GM19043 (cell line): ENCODE measurements at regions not wholly inside any gene's neighbourhood (a gene's known extent, or its start where the extent isn't known, plus 50 kb on each side); places are given as distances from the start of the nearest gene placed in this dataset.

Experiments
- ATAC-seq: cut with Tn5 transposase; IDR thresholded peaks from one replicate; pipeline ENCODE4 v1.9.1; 2021; ENCODE audit warnings: low read depth; ENCODE audit not compliant: unreplicated experiment

GRCh38 chr6:105917038-105917695, 169.0 kb upstream of the PRDM1 start:
- no peak for ATAC-seq

GRCh38 chr6:105911106-105911629, 175.0 kb upstream of the PRDM1 start:
- no peak for ATAC-seq

- no peak for ATAC-seq
Measured at GRCh38 chr6:105909106-105909505, 177.0 kb upstream of the PRDM1 start.

DNA sequence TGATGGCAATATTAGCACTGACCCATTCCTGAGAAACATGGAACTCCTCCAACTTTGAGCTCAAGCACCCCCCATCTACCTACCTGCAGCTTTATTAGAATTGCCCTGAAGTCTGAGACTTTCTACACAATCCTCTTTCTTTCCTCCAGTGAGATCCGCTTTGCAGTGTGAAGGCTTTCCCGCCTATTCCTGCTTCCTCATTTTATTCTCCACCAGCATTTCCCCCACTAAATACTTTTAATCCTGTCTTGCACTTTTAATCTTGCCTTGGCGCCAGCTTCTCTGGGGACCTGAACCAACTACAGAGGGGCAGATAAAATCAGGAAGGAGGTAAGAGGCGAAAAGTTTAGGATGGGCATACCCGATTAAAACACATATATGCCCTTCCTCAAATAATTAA, 178.1 kb upstream of the PRDM1 start:
- no peak for ATAC-seq

DNA sequence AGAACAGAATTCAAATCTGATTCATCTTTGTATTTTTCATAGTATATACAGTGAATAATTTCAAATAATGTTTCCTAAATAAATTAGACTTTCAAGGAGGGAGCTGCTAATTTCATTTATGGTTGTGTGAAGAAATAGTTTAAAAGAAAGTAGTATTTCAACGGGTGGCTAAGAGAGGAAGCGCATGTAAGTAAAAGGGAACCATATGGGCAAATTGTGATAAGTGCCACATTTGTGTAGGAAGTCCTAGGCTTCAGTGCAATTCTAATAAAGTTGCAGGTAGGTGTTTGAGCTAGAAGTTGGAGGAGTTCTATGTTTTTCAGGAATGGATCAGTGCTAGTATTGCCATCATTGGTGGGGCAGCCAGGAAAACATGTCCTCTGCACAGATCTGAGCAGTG, 178.8 kb upstream of the PRDM1 start:
- ATAC-seq, result no peak

DNA sequence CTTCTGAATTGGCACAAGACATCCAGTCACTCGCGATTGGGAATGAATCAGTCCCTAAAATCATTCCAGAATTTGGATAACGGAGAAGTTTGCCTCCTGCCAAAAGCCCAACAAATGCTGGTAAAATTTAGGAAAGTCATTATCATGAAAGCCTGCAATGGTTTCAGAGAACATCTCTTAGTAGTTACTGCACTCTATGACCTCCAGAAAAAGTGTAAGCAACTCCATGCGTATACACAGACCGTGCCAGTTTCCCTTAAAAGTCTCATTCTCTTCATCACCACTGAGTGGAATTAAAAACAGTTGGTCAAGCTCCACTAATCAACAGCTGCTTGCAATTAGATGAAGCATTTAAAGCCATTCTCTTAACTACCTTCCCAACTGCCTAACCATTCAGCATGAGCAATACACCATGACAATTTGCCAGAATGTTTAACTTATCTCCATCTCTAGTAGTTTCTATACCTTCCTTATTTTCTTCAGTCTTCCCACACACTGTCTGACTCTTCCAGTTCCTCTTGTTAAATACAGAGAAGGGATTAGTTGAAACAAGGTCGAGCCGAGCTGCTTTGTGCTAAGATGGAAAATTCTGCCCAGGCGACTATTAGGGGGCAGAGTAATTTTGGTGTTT, 183.6 kb upstream of the PRDM1 start:
- ATAC-seq, result no peak

GRCh38 chr6:105901583-105901982, 184.6 kb upstream of the PRDM1 start:
- ATAC-seq, result no peak

- no peak for ATAC-seq
Measured at GRCh38 chr6:105900125-105900937, 185.8 kb upstream of the PRDM1 start.

DNA sequence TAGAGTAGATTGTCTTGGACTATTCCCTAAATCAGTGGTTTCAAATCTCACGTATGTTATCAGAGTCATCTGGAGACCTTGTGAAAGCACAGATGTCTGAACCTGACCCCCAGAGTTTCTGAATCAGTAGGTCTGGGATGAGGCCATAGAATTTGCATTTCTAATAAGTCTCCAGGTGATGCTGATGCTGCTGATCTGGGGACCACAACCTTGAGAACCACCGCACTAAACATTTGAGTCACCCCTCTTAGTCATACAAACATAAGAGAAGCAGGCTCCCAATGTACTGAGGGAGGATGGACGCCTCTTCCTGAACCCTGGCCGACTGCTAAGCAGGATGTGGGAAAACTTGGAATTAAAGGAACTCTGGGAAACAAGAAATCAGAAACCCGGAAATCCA, 187.8 kb upstream of the PRDM1 start:
- ATAC-seq, result no peak

DNA sequence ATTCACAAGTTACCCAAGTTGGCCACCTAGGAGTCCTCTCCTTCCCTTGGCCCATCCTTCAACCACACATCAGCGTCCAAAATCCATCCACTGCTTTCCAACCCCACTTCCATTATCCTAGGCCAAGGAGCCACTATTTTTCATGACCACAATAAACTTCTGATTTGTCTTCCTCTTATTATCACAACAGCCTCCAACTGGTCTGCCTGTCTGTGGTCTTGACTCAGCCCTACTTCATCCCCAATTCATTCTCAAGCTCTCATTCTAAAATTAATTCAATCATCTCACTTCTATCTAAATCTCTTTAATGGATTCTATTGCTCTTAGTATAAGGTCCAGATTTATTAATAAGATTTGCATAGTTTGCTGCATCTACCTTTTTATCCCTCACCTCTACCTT, 189.0 kb upstream of the PRDM1 start:
- no peak for ATAC-seq

DNA sequence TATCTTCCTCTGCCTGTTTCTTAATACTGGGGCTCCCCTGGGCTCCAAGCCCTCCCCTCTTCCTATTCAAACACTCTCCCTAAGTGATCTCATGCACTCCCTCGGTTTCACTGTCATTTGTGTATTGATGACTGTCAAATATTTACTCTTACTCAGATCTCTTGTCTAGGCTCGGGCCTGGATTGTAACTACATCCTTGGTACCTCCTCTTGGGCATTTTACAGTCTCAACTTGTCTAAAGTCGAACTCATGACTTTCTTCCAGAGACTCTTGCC, 189.4 kb upstream of the PRDM1 start:
- ATAC-seq, result no peak

DNA sequence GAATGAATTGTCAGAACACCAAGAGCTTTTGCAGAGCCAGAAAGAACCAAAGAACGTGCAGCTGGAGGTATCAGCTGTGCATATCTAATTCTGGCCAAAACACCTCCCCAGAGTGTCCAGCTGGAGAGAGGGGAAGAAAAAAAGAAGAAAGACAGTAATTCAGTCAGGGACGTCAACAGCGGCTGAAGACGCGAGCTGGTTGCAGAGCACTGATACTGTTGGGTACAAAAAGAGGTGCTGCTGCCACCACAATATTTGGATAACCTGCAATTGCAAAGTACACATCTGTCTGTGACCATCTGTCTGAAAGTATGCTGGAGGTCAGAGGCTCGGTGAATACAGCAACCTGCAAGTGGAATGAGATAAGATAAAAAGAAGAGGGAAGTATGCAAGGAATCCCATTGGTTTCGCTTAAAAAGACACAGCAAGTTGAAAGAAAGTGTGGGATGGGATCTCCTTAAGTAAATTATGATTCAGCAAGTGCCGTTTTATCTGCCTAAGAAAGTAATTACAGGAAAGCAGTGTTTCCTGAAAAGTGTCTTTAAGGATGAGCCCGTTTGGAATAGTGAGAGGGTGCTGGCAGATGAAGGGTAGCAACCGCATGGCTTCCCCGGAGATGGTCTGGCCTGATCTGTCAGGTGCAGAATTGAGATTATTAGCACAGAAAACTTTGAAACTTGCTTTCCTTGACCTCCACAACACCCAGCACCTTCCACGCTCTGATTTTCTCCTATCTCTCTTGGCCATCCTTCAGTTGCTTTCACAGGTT, 189.9 kb upstream of the PRDM1 start:
- ATAC-seq, result no peak

DNA sequence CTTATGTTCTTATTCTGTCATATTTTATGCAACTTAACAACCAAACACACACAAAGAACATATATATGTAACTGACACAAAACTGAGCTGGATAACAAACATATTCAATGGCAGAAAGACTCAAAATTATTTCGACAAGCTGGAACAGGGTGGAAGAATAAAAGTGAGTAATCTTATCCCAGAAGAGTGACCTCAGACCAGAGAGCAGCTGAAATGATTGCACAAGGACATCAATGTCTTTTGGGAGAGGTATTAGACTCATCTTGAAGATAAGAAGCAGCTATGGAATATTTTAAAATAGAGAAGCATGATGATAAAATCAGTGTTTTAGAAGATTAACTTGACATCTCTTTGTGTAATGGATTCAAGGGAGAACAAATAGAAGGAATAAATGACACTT, 191.6 kb upstream of the PRDM1 start:
- ATAC-seq, result no peak

DNA sequence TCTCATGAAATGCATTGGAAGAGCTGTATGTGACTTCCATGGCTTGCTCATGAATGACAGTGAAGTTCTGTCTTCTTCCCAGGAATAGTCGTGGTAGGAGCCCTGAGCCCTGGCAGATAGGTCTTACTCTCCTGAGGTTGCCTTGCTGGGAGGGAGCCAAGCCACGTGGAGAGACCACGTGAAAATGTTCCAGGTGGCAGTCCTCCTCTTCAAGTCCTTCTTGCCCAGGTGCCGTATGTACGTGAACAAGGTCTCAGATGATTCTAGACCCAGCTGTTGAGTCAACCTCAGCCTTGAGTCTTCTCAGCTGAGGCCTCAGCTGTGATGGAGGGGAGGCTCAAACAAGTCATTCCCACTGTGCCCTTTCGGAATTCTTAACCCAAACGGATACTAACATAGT, 192.4 kb upstream of the PRDM1 start:
- no peak for ATAC-seq

DNA sequence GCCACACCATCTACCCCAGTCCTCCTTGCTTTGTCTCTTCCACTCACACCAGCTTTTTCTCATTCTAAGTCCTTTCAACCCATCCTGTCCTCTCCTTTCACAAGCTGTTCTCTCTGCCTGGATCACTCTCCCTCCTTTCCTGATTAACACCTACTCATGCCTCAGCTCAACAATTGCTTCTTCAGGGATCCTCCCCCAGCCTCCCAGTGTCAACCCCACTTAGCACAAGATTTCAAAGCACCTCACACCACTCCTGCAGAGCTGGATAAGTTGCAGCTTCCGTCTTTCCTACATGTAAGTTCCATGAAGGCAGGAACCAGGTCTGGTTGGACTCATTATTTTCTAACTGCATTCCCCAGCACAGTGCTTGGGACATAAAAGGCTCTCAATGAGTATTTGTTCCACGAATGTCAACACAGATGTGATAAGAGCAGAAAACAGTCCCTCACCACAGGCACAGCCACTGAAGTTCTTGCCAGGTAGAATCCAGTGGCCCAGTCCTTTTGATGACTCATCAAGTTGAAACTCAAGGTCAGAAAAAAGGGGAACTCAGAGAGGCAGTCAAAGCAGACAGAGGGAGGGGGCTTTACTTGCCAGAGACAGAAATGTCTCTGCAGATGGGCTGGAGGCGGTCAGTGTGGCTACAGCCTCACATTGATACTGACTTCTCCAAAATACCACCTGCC, 193.4 kb upstream of the PRDM1 start:
- ATAC-seq, result peak; percentile 90

- ATAC-seq, result no peak
Measured at GRCh38 chr6:105890521-105891244, 195.5 kb upstream of the PRDM1 start.

DNA sequence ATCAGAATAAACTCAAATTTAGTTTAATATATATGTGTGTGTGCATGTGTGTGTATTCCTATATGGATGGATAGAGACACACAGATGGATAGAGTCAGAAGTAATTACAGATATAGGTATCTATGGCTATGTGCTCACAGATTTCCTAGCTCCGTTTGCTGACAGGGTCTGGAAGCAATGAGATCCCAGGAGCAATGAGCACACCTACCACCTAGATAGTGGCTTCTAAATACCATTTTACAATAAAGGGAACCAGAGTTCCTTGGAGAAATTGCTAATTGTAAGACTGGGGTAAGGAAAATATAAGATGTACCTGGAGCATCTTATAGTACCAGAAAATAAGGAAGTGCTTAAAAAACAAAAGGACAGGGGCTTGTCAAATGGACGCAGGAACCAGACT, 196.2 kb upstream of the PRDM1 start:
- ATAC-seq, result no peak

- no peak for ATAC-seq
Measured at GRCh38 chr6:105886814-105887544, 199.2 kb upstream of the PRDM1 start.
